C1 segment of cervical spinal cord (tissue), 14 donors: ENCODE measurements at regions not wholly inside any gene's neighbourhood (a gene's known extent, or its start where the extent isn't known, plus 50 kb on each side); places are given as distances from the start of the nearest gene placed in this dataset.

Source experiments
- DNase-seq, 14 donors: peaks; one replicate each; lab custom pipeline; 2025; lab: John Stamatoyannopoulos, UW

GRCh38 chr3:43979645-43980044 is 262.0 kb upstream of the TOPAZ1 start:
- DNase-seq = no peak

DNA sequence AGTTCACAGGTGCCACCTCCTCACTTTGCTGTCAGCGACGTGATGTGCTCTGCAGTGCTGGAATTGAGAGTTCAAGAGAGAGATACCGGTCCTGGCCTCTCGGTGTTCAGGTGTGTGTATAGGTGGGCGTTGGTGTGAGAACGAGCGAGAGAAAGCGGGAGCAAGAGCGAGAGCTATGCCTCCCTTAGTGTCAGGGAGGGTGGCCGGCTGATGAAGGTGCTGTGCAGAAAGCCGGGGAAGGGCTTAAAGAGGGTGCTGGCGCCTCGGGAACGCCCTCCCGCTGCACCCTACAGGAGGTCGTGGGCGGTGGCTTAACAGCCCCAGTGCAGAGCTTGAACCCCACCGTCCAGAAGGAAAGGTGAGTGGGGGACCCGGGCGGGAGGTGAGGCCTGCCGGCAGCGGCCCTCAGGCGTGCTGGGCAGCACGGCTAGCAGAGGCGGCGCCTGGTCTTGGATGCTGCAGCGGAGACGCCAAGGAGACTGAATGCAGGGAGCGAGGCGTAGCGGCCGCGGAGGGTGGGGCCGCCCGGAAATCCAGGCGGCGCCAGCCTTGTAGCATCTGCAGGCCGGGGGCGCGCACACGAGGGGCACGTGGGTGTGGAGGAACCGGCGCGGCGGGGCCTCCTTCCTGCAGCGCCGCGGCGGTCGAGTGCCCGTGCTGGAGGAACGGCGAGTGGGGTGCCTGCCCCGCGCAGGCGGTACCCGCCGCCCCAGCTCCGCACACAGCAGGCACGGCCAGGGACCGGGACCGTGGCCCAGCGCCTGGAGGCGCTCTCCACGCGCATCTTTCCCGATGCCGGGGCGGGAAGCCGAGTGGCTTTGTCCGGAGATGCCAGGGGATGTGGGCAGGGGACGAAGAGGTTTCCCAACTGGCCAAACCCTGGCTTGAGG is 246.8 kb upstream of the TOPAZ1 start:
- no peak for DNase-seq

GRCh38 chr3:43995547-43996378 is 245.9 kb upstream of the TOPAZ1 start:
- DNase-seq = no peak

- peak in 5 of 14 donors; percentile 28 to 60 (median 49) for DNase-seq
Observed at GRCh38 chr3:43996379-43997301, 245.0 kb upstream of the TOPAZ1 start.

DNA sequence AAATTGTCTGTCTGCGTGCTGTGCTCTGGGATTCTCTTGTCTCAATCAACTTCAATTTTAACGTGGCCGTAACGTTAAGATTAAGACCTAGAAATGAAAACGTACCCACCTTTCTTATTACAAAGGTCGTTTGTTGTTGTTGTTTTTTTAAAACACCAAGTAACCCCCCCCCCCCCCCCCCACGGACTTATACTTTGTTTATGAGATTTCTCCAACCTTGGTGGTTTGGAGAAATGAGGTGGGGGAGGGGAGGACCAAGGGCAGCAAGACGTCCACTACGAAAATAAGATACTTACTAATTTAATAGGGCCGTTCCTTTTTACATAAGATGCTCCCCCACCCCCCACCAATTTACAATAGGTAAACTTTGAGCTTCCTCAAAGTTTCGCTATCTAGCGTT is 244.4 kb upstream of the TOPAZ1 start:
- DNase-seq = no peak

GRCh38 chr3:43997788-43998369 is 243.8 kb upstream of the TOPAZ1 start:
- DNase-seq = peak in 1 of 14 donors; percentile 35

- DNase-seq = no peak
Observed at GRCh38 chr3:43998370-43998835, 243.3 kb upstream of the TOPAZ1 start.

- peak in 8 of 14 donors; percentile 11 to 79 (median 64) for DNase-seq
Observed at GRCh38 chr3:43998836-43999727, 242.6 kb upstream of the TOPAZ1 start.

GRCh38 chr3:43999728-44000319 is 241.9 kb upstream of the TOPAZ1 start:
- DNase-seq = no peak

DNA sequence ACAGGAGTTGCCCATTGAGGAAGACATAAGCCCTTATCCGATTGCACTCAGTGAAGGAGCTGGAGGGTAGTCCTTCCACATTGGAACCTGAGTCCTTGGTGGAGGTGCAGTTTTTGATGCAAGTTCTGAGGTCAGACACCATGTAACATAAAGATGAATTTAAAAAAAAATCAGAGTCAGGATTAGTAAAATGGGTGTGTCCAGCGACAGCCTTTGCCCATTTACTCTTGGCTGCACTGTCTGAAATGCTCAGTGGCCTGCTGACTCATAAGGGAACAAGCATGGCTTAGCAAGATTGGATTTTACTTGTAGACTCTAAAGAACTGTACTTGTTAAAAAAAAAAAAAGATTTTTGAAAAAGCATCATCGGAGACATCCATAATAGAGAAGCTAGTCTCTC is 241.1 kb upstream of the TOPAZ1 start:
- no peak for DNase-seq

- no peak for DNase-seq
Observed at GRCh38 chr3:44001072-44001471, 240.6 kb upstream of the TOPAZ1 start.

- DNase-seq = no peak
Observed at GRCh38 chr3:44003801-44004200, 237.9 kb upstream of the TOPAZ1 start.

DNA sequence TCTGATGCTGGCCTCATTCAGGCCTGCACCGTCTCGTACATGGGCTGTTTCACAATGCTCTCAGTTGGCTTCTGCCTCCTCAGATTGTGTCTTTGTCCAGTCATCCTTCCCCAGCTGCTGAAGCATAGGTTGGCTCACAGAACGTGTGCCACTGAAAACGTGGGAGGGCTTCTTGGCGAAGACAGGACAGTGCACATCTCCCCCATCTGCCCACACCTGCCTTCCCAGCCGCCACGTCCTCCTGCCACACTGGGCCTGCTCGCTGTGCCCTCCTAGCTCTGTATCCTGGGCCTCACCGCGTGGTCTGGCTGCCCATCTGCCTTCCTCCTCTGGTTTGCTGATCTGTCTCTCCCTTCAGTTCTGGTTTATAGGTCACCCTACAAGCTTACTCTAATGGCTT is 230.0 kb upstream of the TOPAZ1 start:
- no peak for DNase-seq

DNA sequence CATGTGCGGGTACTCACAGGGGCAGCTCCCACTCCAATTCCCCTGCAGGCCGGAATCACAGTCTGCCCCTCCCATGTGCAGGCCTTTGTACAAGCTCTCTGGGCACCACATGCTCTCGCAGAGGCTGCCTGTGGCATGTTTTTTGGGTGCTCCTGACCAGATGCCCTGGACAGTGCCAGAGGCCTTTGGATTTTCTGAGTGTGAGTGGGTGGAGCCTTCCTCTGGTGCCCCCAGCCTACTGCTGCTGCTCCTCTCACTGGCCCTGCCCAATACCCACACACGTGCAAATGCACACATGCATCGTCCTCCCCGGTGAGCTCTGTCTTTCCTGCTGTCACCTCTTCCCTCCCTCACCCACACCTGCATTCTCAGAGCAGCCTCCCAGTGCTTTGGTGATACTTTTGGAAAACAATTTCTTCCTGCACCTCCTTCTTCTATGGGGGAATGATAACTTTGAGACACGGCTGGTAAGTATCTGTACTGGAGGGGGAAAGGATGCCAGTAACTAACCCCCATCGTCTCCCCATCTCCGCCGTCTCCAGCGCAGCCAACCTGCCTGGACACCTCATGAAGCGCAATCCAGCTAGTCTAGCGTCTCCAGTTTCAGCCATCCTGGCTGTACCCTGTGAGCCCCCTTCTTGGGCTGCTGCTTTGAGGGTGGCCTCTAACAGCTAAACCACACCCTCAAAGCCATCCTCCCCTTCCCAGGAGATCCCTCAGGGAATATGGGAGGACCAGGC is 229.4 kb upstream of the TOPAZ1 start:
- DNase-seq = no peak

- peak in 2 of 14 donors; percentile 26 to 61 for DNase-seq
Observed at GRCh38 chr3:44013967-44014366, 227.7 kb upstream of the TOPAZ1 start.

DNA sequence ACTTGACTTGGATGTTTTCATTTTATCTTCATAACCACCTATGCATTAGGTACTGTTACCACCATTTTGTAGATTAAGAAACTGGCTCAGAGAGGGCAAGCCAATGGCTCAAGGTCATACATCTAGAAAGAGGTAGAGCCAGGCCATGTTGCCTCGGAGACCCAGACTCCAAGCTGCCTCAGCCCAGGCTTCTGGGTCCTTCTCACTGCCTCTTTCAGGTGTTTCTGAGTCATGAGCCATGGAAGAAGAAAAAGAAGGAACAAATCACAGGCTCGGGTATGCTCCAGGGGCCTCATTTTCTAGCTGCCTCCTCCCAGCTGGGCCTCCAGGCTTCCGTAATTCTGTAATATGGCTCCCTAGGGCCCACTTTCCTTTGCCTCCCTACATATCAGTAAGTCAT is 226.5 kb upstream of the TOPAZ1 start:
- no peak for DNase-seq

- DNase-seq = no peak
Observed at GRCh38 chr3:44016818-44017217, 224.9 kb upstream of the TOPAZ1 start.

- DNase-seq = no peak
Observed at GRCh38 chr3:44018926-44019325, 222.8 kb upstream of the TOPAZ1 start.

DNA sequence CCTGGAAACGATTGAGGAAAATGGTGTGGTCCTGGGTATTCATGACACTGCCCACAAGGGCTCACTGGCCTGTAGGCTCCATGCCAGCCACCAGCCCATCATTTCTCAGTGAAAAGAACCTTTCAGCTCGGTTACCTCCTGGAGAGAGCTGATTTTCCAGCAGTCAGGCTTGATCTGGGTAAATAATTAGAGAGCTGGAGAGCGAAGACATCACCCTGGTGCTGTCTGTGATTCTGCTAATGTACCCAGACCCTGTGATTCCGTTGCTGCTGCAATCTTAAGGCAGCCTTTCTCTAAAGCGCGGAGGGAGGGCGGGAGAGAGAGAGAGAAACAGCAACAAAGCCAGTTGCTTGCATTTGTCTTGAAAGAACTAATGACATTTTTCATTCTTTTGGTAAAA is 221.9 kb upstream of the TOPAZ1 start:
- DNase-seq = peak in 3 of 14 donors; percentile 19 to 49 (median 32)
